Neuronal stem cell (in vitro differentiated cells): ENCODE measurements at regions not wholly inside any gene's neighbourhood (a gene's known extent, or its start where the extent isn't known, plus 50 kb on each side); places are given as distances from the start of the nearest gene placed in this dataset.

Experiments
- DNase-seq: peaks from one replicate; pipeline ENCODE4 v3.0.0-alpha.2; 2013; ENCODE audit warnings: low spot score
- H2AFZ ChIP-seq: one replicate; pipeline ENCODE4 v1.6.1; 2013; ENCODE audit warnings: mild to moderate bottlenecking, low read length, inconsistent platforms
- H2AK5ac ChIP-seq: 2 replicates; pipeline ENCODE4 v1.6.1; 2013; ENCODE audit warnings: low read depth, mild to moderate bottlenecking, inconsistent platforms, low read length, moderate library complexity, mixed read lengths
- H2BK120ac ChIP-seq: 2 replicates; pipeline ENCODE4 v1.6.1; 2013; ENCODE audit warnings: low read depth, mild to moderate bottlenecking, inconsistent platforms, low read length, moderate library complexity, mixed read lengths
- H2BK12ac ChIP-seq: one replicate; pipeline ENCODE4 v1.6.1; 2013; ENCODE audit warnings: low read length, inconsistent platforms
- H2BK15ac ChIP-seq: 2 replicates; pipeline ENCODE4 v1.6.1; 2013; ENCODE audit warnings: mild to moderate bottlenecking, low read length, inconsistent platforms, mixed read lengths
- H2BK5ac ChIP-seq: one replicate; pipeline ENCODE4 v1.6.1; 2013; ENCODE audit warnings: inconsistent platforms, mild to moderate bottlenecking, low read length, moderate library complexity
- H3K14ac ChIP-seq: one replicate; pipeline ENCODE4 v1.6.1; 2013; ENCODE audit warnings: low read length, inconsistent platforms
- H3K18ac ChIP-seq: 2 replicates; pipeline ENCODE4 v1.6.1; 2013; ENCODE audit warnings: low read length, inconsistent platforms
- H3K23ac ChIP-seq: 2 replicates; pipeline ENCODE4 v1.6.1; 2013; ENCODE audit warnings: low read depth, mild to moderate bottlenecking, mixed read lengths, low read length, inconsistent platforms; ENCODE audit not compliant: poor library complexity
- H3K27ac ChIP-seq: replicated peaks from 3 replicates; pipeline ENCODE4 v1.5.1; 2013; ENCODE audit warnings: low read length, inconsistent platforms
- H3K27me3 ChIP-seq, 3 experiments: 2 replicates each; pipeline ENCODE4 v1.6.1; 2013; ENCODE audit warnings: low read length in 3 of 3, mild to moderate bottlenecking in 2 of 3, inconsistent platforms in 1 of 3, low read depth in 1 of 3, mixed read lengths in 1 of 3, moderate library complexity in 1 of 3; ENCODE audit not compliant: control insufficient read depth in 3 of 3, insufficient read depth in 3 of 3
- H3K36me3 ChIP-seq, 2 donors: replicated peaks in 1 of 2; 2 replicates each; pipeline ENCODE4 v1.6.1; 2013; ENCODE audit warnings: low read length in 2 of 2; ENCODE audit not compliant: control insufficient read depth in 2 of 2, insufficient read depth in 2 of 2
- H3K4ac ChIP-seq: 2 replicates; pipeline ENCODE4 v1.6.1; 2013; ENCODE audit warnings: inconsistent platforms, mild to moderate bottlenecking, low read length, moderate library complexity
- H3K4me1 ChIP-seq, 2 donors: 1 replicate in 1 of 2; 2 replicates in 1 of 2; pipeline ENCODE4 v1.6.1; 2013; ENCODE audit warnings: low read length in 2 of 2, low read depth in 1 of 2; ENCODE audit not compliant: control insufficient read depth in 2 of 2, insufficient read depth in 1 of 2
- H3K4me2 ChIP-seq: one replicate; pipeline ENCODE4 v1.6.1; 2013; ENCODE audit warnings: mild to moderate bottlenecking, low read length, inconsistent platforms; ENCODE audit not compliant: insufficient read depth, poor library complexity, severe bottlenecking
- H3K4me3 ChIP-seq, 2 donors: 2 replicates each; pipeline ENCODE4 v1.5.1; 2013; ENCODE audit warnings: low read length in 2 of 2, mild to moderate bottlenecking in 2 of 2, inconsistent platforms in 1 of 2, moderate library complexity in 1 of 2
- H3K79me1 ChIP-seq: one replicate; pipeline ENCODE4 v1.6.1; 2013; ENCODE audit warnings: low read depth, mild to moderate bottlenecking, inconsistent platforms, low read length, moderate library complexity
- H3K9ac ChIP-seq: one replicate; pipeline ENCODE4 v1.6.1; 2013; ENCODE audit warnings: mild to moderate bottlenecking, low read depth, low read length, inconsistent platforms; ENCODE audit not compliant: poor library complexity
- H3K9me3 ChIP-seq, 2 donors: replicated peaks in 1 of 2; 2 replicates each; pipeline versions ENCODE3 to v1.6.1; 2013; ENCODE audit warnings: low read length in 2 of 2, mild to moderate bottlenecking in 2 of 2, inconsistent platforms in 1 of 2, low read depth in 1 of 2, mixed read lengths in 1 of 2, moderate library complexity in 1 of 2; ENCODE audit not compliant: control insufficient read depth in 2 of 2, insufficient read depth in 1 of 2
- H4K8ac ChIP-seq: one replicate; pipeline ENCODE4 v1.6.1; 2013; ENCODE audit warnings: low read depth, mild to moderate bottlenecking, inconsistent platforms, low read length, moderate library complexity
- H4K91ac ChIP-seq: one replicate; pipeline ENCODE4 v1.6.1; 2013; ENCODE audit warnings: low read length, low read depth, mild to moderate bottlenecking, inconsistent platforms; ENCODE audit not compliant: poor library complexity
- WGBS, 2 donors: extraction: QIAGEN DNeasy Blood & Tissue Kit; methylation state at CpG; one replicate each; pipeline ENCODE4 v1.1.7; 2013; ENCODE audit warnings: missing lambda C conversion rate in 2 of 2, mixed read lengths in 1 of 2; ENCODE audit not compliant: insufficient read length in 2 of 2, insufficient replicate concordance in 1 of 2; ENCODE audit errors: extremely low coverage in 2 of 2; 5-methylcytosine and 5-hydroxymethylcytosine counted together

DNA sequence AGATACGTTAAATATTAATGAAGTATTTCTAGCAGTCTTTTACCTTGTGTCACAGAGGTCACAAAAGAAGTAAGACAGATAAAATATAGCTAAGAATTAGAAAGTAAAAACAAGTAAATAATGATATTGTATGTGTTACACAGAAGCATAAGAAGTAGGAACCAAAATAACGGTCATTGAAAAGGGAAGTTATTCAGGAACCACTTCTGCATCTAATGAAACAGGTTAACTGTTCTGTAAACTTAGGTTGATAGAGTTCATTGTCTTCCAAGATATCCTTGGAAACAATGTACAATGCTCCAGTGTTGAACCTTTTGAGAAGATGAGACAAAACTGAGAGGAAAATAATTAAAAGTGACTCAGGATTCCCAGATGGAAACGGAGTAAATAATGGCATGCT lies 57.1 kb upstream of the CD302 start:
- no peak overlapping the region for H3K18ac ChIP-seq
- H2BK5ac ChIP-seq = no peak overlapping the region
- H2AK5ac ChIP-seq = no peak overlapping the region
- H3K27ac ChIP-seq = no peak overlapping the region
- H4K8ac ChIP-seq = no peak overlapping the region
- H3K9ac ChIP-seq = no peak overlapping the region
- no peak overlapping the region for H3K14ac ChIP-seq
- H3K9me3 ChIP-seq = no peaks in the 10 kb centered on the region
- H3K4me2 ChIP-seq = no peak overlapping the region
- no peak overlapping the region for H3K4me3 ChIP-seq
- H3K36me3 ChIP-seq = no peaks in the 10 kb centered on the region
- H3K79me1 ChIP-seq = no peaks in the 10 kb centered on the region
- H3K4me1 ChIP-seq = peaks cover 3 to 4% of the 10 kb centered on the region in 2 donors
- no peak overlapping the region for H3K23ac ChIP-seq
- no peak for DNase-seq
- H3K27me3 ChIP-seq = peaks cover 0 to 7% (median 0%) of the 10 kb centered on the region in 3 experiments
- no peak overlapping the region for H2BK120ac ChIP-seq
- no peak overlapping the region for H2AFZ ChIP-seq
- H3K4ac ChIP-seq = no peak overlapping the region
- no peak overlapping the region for H2BK12ac ChIP-seq
- no peak overlapping the region for H2BK15ac ChIP-seq
- no peak overlapping the region for H4K91ac ChIP-seq
- WGBS, 2 donors = no CpG with 5 or more reads among the region's 3 CpGs

- H2AFZ ChIP-seq = no peak overlapping the region
- H3K9ac ChIP-seq = no peak overlapping the region
- no peak overlapping the region for H4K91ac ChIP-seq
- WGBS, 2 donors = no CpG with 5 or more reads among the region's 3 CpGs
- H3K79me1 ChIP-seq = no peaks in the 10 kb centered on the region
- DNase-seq = no peak
- H3K27ac ChIP-seq = no peak overlapping the region
- H3K36me3 ChIP-seq = no peaks in the 10 kb centered on the region
- H3K27me3 ChIP-seq = peaks cover 0 to 7% (median 0%) of the 10 kb centered on the region in 3 experiments
- H3K4me3 ChIP-seq = no peak overlapping the region
- H3K4me1 ChIP-seq = peaks cover 3 to 4% of the 10 kb centered on the region in 2 donors
- no peak overlapping the region for H4K8ac ChIP-seq
- H2BK15ac ChIP-seq = no peak overlapping the region
- H3K23ac ChIP-seq = no peak overlapping the region
- H3K4me2 ChIP-seq = no peak overlapping the region
- no peak overlapping the region for H2BK12ac ChIP-seq
- no peak overlapping the region for H3K4ac ChIP-seq
- H2BK120ac ChIP-seq = no peak overlapping the region
- no peak overlapping the region for H2AK5ac ChIP-seq
- no peaks in the 10 kb centered on the region for H3K9me3 ChIP-seq
- H3K18ac ChIP-seq = no peak overlapping the region
- no peak overlapping the region for H3K14ac ChIP-seq
- H2BK5ac ChIP-seq = no peak overlapping the region
Measured at GRCh38 chr2:159854481-159854880, 56.5 kb upstream of the CD302 start.

DNA sequence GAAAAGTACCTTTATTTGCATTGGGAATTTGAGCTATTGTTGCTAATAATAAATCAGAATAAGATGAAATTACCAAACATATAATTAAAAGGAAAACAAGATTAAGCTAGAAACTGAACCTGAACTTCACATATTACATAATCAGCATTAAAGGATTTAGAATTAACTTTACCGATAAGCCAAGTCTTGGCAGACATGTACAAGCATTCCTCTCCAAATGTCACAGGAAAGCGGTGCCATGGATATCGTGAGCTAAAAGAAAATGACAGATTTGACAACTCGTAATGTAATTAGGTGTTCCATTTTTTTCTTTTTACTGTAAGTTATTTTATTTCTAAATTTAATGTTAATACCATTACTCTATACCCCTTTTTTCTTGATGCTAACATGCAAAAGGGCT lies 55.1 kb upstream of the CD302 start:
- Histone ChIP-seq H2BK120ac (no peak overlapping the region), H3K4me3 (no peak overlapping the region), H3K4me1 (peaks cover 3 to 4% of the 10 kb centered on the region in 2 donors), H3K9me3 (no peaks in the 10 kb centered on the region), H3K36me3 (no peaks in the 10 kb centered on the region), H2AK5ac (no peak overlapping the region), H3K9ac (no peak overlapping the region), H3K4me2 (no peak overlapping the region), H3K18ac (no peak overlapping the region), H4K8ac (no peak overlapping the region), H4K91ac (no peak overlapping the region), H3K23ac (no peak overlapping the region), H3K4ac (no peak overlapping the region), H2BK5ac (no peak overlapping the region), H2BK12ac (no peak overlapping the region), H3K27ac (no peak overlapping the region), H2BK15ac (no peak overlapping the region), H2AFZ (no peak overlapping the region), H3K27me3 (no peaks in the 10 kb centered on the region), H3K79me1 (no peaks in the 10 kb centered on the region), H3K14ac (no peak overlapping the region)
- DNase-seq = no peak
- WGBS, 2 donors = no CpG with 5 or more reads among the region's 4 CpGs

DNA sequence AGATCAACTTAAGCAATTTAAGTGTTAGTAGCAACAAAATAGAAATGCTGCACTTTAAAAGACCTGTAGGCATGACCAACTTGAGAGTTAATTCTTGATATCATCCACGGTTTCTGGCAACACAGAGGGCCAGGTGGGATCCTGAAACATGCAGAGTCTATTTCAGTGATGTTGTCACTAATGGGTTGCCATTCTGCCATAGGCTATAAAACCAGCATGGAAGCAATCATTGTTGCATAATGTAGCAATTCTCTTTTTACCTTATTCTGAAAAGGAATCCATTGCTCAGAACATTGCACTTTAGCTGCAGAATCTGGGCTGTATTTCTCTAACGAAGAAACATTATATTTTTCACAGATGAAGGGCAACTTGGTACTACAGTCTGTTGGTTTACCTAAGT lies 53.9 kb upstream of the CD302 start:
- Histone ChIP-seq H2AFZ (no peak overlapping the region), H2BK12ac (no peak overlapping the region), H3K4me2 (no peak overlapping the region), H3K4me1 (peaks cover 3 to 4% of the 10 kb centered on the region in 2 donors), H3K4ac (no peak overlapping the region), H3K14ac (no peak overlapping the region), H3K27ac (no peak overlapping the region), H2BK15ac (no peak overlapping the region), H3K9me3 (no peaks in the 10 kb centered on the region), H3K79me1 (no peaks in the 10 kb centered on the region), H3K36me3 (no peaks in the 10 kb centered on the region), H3K18ac (no peak overlapping the region), H3K9ac (no peak overlapping the region), H3K4me3 (no peak overlapping the region), H2BK5ac (no peak overlapping the region), H4K8ac (no peak overlapping the region), H2AK5ac (no peak overlapping the region), H2BK120ac (no peak overlapping the region), H3K23ac (no peak overlapping the region), H3K27me3 (no peaks in the 10 kb centered on the region), H4K91ac (no peak overlapping the region)
- DNase-seq = no peak
- WGBS, 2 donors = no CpG with 5 or more reads among the region's 2 CpGs
